Pancreas (tissue), 10 donors: ENCODE measurements at regions not wholly inside any gene's neighbourhood (a gene's known extent, or its start where the extent isn't known, plus 50 kb on each side); places are given as distances from the start of the nearest gene placed in this dataset.

ENCODE experiments used
- ATAC-seq, 4 donors: fragments of 200-7000 bp; cut with Tn5 transposase; one replicate each; pipeline versions ENCODE4 v1.8.0 to v1.9.1; 2020; ENCODE audit warnings: mild to moderate bottlenecking in 4 of 4, moderate library complexity in 4 of 4
- DNase-seq, 6 donors: peaks; one replicate each; pipeline ENCODE4 v3.0.0-alpha.2; 2020
- FAIRE-seq: peaks from 2 replicates; lab custom pipeline; 2012; peaks lifted over from hg19 to GRCh38; lab: Jason Lieb, UNC
- H3K27ac ChIP-seq, 4 donors: fragments of 200-600 bp; sonication (generic); 1 replicate in 3 of 4; 2 replicates in 1 of 4; pipeline versions ENCODE4 v1.5.0 to v1.8.0; 2020
- H3K27me3 ChIP-seq, 4 donors: fragments of 200-600 bp; one replicate each; pipeline ENCODE4 v1.8.0; 2021
- H3K36me3 ChIP-seq, 3 donors: fragments of 200-600 bp; sonication (generic) in 1 of 3; one replicate each; pipeline versions ENCODE4 v1.5.0 to v1.8.0; 2020 to 2021
- H3K4me1 ChIP-seq, 3 donors: fragments of 200-600 bp; one replicate each; pipeline ENCODE4 v1.8.0; 2021
- H3K4me3 ChIP-seq, 4 donors: fragments of 200-600 bp; sonication (generic) in 2 of 4; one replicate each; pipeline versions ENCODE4 v1.5.0 to v1.8.0; 2020 to 2021
- H3K9me3 ChIP-seq, 4 donors: fragments of 200-600 bp; one replicate each; pipeline ENCODE4 v1.8.0; 2021
- WGBS, 2 donors: extraction: QIAGEN DNeasy Blood & Tissue Kit; methylation state at CpG; one replicate each; pipeline ENCODE4 v1.1.7; 2013; 5-methylcytosine and 5-hydroxymethylcytosine counted together
- intact Hi-C, 3 donors: fragments of 100-400 bp; cut with DNase I; formaldehyde crosslinking; loops; one replicate each; pipeline versions ENCODE4 v1.11.1 to v1.14.2; 2022
- TF ChIP-seq, protein P1 (sequence below), 4 donors: fragments of 200-600 bp; sonication (generic) in 3 of 4; IDR thresholded peaks; one replicate each; pipeline versions ENCODE4 v1.5.0 to v1.8.0; 2021; ENCODE audit warnings: antibody characterized with exemption in 4 of 4
- donor health status: healthy with polysubstance abuse.
- donor health status: DM: no; HTN: no; CAD: no; lungs with moderate emphysema.
- donor health status: DM: no; HTN: no; CAD: no.
- donor health status: control.
- donor health status: control.
- donor health status: Bipolar disorder and iron deficiency.
- donor health status: DM: yes; HTN: yes; CAD: no.
- donor health status: DM: no; HTN: no; CAD: no.
- donor health status: DM: no; HTN: no; CAD: no.
- donor health status: DM: yes; HTN: yes; CAD: no.

- intact Hi-C loops = no loop called here
- peak in 3 of 4 donors; percentile 34 to 46 (median 38) for ATAC-seq
- 34 to 47% methylated on average over 4 of the region's 4 CpGs for WGBS, 2 donors
- Histone ChIP-seq H3K9me3 (no peaks in the 10 kb centered on the region), H3K4me3 (no peak overlapping the region), H3K36me3 (no peaks in the 10 kb centered on the region), H3K27me3 (peaks cover 0 to 6% (median 0%) of the 10 kb centered on the region in 4 donors), H3K4me1 (peaks cover 0 to 5% (median 0%) of the 10 kb centered on the region in 3 donors), H3K27ac (no peak overlapping the region)
- peak in 2 of 6 donors; percentile 8 to 21 for DNase-seq
- peak; percentile 5 for FAIRE-seq
- TF ChIP-seq, protein P1, sequence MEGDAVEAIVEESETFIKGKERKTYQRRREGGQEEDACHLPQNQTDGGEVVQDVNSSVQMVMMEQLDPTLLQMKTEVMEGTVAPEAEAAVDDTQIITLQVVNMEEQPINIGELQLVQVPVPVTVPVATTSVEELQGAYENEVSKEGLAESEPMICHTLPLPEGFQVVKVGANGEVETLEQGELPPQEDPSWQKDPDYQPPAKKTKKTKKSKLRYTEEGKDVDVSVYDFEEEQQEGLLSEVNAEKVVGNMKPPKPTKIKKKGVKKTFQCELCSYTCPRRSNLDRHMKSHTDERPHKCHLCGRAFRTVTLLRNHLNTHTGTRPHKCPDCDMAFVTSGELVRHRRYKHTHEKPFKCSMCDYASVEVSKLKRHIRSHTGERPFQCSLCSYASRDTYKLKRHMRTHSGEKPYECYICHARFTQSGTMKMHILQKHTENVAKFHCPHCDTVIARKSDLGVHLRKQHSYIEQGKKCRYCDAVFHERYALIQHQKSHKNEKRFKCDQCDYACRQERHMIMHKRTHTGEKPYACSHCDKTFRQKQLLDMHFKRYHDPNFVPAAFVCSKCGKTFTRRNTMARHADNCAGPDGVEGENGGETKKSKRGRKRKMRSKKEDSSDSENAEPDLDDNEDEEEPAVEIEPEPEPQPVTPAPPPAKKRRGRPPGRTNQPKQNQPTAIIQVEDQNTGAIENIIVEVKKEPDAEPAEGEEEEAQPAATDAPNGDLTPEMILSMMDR (IDR thresholded peaks at IDR 0.05) = no peak
Measured at GRCh38 chrX:118221270-118221669, 104.7 kb upstream of the KLHL13 start.

DNA sequence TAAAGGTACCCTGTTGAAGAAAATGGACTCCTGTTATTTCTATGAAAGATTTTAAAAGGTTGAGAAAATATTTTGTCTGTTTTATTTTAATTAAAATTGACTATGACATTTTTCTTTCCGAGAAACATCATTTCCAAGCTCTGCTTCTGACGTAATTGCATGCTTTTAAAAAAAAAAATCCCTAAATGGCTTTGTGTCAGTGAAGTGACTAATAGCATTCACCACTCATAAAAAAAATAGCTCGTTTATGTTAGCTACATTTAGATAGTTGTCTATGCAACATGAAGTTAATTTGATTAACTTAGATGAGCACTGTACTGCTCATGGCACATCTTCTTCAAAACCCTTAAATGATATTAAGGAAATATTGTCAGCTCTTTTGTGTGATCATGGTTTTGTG lies 105.1 kb upstream of the KLHL13 start:
- H3K36me3 ChIP-seq = no peaks in the 10 kb centered on the region
- FAIRE-seq = peak; percentile 93
- no peak for ATAC-seq
- H3K9me3 ChIP-seq = no peaks in the 10 kb centered on the region
- 35 to 46% methylated on average over 3 of the region's 3 CpGs for whole genome bisulfite sequencing, 2 donors
- H3K27ac ChIP-seq = no peak overlapping the region
- peaks cover 0 to 5% (median 0%) of the 10 kb centered on the region in 3 donors for H3K4me1 ChIP-seq
- no peak overlapping the region for H3K4me3 ChIP-seq
- intact Hi-C loops = no loop called here
- DNase-seq = no peak
- TF ChIP-seq, protein P1 (IDR thresholded peaks at IDR 0.05) = no peak
- peaks cover 0 to 6% (median 0%) of the 10 kb centered on the region in 4 donors for H3K27me3 ChIP-seq

GRCh38 chrX:118222421-118222820 lies 105.8 kb upstream of the KLHL13 start:
- TF ChIP-seq, protein P1 (IDR thresholded peaks at IDR 0.05) = no peak
- Histone ChIP-seq H3K36me3 (no peaks in the 10 kb centered on the region), H3K27me3 (peaks cover 0 to 6% (median 0%) of the 10 kb centered on the region in 4 donors), H3K9me3 (no peaks in the 10 kb centered on the region), H3K4me1 (peaks cover 0 to 5% (median 0%) of the 10 kb centered on the region in 3 donors), H3K4me3 (no peak overlapping the region), H3K27ac (no peak overlapping the region)
- no peak for DNase-seq
- ATAC-seq = no peak
- intact Hi-C loops = no loop called here
- no peak for FAIRE-seq

DNA sequence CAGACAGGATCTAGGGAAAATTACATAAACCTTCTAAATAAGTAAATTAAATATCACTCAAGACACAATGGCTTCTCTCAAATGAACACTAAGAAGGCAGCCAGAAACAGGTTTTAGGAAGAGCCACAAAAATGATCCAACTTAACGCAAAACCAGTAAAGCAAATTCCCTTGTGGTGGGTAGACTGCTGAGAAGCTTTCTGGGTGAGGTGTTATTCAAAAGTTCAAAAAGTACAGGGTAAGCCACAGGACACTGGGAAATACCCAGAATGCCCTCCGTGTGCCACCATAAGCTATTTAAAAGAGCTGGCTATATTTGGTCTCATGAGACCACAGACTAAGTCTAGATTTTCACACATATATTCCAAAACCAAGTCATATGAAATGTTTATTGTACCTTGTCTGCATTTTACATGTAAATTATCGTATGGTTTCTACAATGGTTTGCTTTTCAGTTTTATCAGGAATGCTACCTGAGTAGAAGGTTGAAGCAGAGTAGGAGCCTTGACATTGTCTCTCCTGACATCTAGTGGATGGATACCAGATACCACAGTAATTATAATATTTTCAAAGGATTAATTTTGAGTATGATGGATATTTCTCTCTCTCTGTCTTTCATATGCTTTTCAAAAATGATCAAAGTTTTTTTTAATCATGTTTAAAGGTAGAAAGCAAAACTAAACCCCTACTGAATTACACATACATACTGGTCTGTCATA lies 109.3 kb upstream of the KLHL13 start:
- ATAC-seq (peak; percentile 82 to 94 (median 94)), FAIRE-seq (peak; percentile 94), DNase-seq (no peak)
- H3K4me3 ChIP-seq = no peak overlapping the region
- H3K27me3 ChIP-seq = peaks cover 0 to 15% (median 0%) of the 10 kb centered on the region in 4 donors
- 44 to 47% methylated on average over 3 of the region's 3 CpGs for WGBS, 2 donors
- peaks cover 0 to 5% (median 0%) of the 10 kb centered on the region in 3 donors for H3K4me1 ChIP-seq
- no peaks in the 10 kb centered on the region for H3K36me3 ChIP-seq
- intact Hi-C loops = no loop called here
- H3K9me3 ChIP-seq = no peaks in the 10 kb centered on the region
- TF ChIP-seq, protein P1 (IDR thresholded peaks at IDR 0.05) = peak in 3 of 4 donors; percentile 18 to 38 (median 21)
- H3K27ac ChIP-seq = no peak overlapping the region

GRCh38 chrX:118228041-118228440 lies 111.4 kb upstream of the KLHL13 start:
- TF ChIP-seq, protein P1 (IDR thresholded peaks at IDR 0.05) = no peak
- Histone ChIP-seq H3K4me1 (no peaks in the 10 kb centered on the region), H3K27ac (no peak overlapping the region), H3K4me3 (no peak overlapping the region), H3K27me3 (peaks cover 0 to 17% (median 0%) of the 10 kb centered on the region in 4 donors), H3K36me3 (no peaks in the 10 kb centered on the region), H3K9me3 (no peaks in the 10 kb centered on the region)
- DNase-seq (no peak), FAIRE-seq (no peak), ATAC-seq (no peak)
- WGBS, 2 donors = 62 to 63% methylated on average over 4 of the region's 4 CpGs
- intact Hi-C loops = no loop called here
